ENCODE measurements at regions not wholly inside any gene's neighbourhood (a gene's known extent, or its start where the extent isn't known, plus 50 kb on each side); places are given as distances from the start of the nearest gene placed in this dataset.
"Not testable (repeated sequence)": the region's sequence is repeated elsewhere in the genome, so short reads cannot be mapped to it uniquely, and the experiment has no call there.

GRCh38 chr3:55267206-55267930, 219.7 kb downstream of the WNT5A start:
- H3K36me3 Mint-ChIP-seq: no peaks in the 10 kb centered on the region
- no peak overlapping the region for H3K4me3 Mint-ChIP-seq
- H3K9me3 Mint-ChIP-seq: peaks cover 5% of the 10 kb centered on the region
- peaks cover 8% of the 10 kb centered on the region for H3K27me3 Mint-ChIP-seq
- no peak overlapping the region for H3K27ac Mint-ChIP-seq
- H3K4me1 Mint-ChIP-seq (ENCODE audit: unreplicated experiment): peaks cover 11% of the 10 kb centered on the region
- TF ChIP-seq, protein P1, sequence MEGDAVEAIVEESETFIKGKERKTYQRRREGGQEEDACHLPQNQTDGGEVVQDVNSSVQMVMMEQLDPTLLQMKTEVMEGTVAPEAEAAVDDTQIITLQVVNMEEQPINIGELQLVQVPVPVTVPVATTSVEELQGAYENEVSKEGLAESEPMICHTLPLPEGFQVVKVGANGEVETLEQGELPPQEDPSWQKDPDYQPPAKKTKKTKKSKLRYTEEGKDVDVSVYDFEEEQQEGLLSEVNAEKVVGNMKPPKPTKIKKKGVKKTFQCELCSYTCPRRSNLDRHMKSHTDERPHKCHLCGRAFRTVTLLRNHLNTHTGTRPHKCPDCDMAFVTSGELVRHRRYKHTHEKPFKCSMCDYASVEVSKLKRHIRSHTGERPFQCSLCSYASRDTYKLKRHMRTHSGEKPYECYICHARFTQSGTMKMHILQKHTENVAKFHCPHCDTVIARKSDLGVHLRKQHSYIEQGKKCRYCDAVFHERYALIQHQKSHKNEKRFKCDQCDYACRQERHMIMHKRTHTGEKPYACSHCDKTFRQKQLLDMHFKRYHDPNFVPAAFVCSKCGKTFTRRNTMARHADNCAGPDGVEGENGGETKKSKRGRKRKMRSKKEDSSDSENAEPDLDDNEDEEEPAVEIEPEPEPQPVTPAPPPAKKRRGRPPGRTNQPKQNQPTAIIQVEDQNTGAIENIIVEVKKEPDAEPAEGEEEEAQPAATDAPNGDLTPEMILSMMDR (conservative IDR thresholded peaks at IDR 0.05): no peak
- no peak for DNase-seq (ENCODE audit: extremely low spot score, unreplicated experiment)

DNA sequence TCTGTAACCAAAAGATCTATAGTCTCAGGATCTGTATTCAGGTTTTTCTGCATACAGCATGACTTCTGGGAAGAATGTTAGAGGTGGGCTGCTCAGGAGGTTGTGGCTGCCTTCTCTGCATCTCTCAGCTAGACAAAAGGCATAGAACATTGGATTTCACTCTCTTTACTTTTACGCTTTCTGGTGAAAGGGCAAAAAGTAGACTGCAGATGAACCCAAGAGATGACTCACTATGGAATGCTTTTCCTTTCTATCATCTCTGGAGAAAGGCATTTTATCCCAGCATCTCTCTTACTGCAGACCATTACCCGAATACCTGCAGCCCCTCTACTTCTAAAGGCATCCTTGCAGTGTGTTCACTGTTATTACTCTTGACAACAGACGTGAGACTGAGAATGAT, 222.2 kb downstream of the WNT5A start:
- DNase-seq (ENCODE audit: extremely low spot score, unreplicated experiment): no peak
- TF ChIP-seq, protein P1 (conservative IDR thresholded peaks at IDR 0.05): no peak
- H3K27me3 Mint-ChIP-seq: peaks cover 6% of the 10 kb centered on the region
- H3K27ac Mint-ChIP-seq: no peak overlapping the region
- no peaks in the 10 kb centered on the region for H3K36me3 Mint-ChIP-seq
- H3K4me1 Mint-ChIP-seq (ENCODE audit: unreplicated experiment): peaks cover 3% of the 10 kb centered on the region
- H3K9me3 Mint-ChIP-seq: peaks cover 5% of the 10 kb centered on the region
- H3K4me3 Mint-ChIP-seq: no peak overlapping the region

DNA sequence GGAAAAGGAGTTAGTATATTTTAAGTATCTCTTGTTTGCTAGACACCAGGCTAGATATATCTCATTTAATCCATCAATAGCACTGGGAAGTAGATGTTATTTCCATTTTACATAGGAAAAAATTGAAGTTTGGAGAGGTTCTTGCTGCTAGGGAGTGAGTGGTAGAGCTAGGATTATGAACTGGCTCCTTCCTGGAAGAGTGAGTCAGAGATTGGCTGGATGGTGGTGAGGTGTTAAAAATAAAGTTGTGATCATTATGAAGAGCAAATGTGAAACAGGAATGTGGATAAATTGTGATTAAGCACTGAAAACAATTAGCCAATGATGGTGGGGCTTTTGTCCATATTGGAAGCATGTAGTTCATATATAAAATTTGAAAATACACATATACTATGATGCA, 234.2 kb downstream of the WNT5A start:
- TF ChIP-seq, protein P1 (conservative IDR thresholded peaks at IDR 0.05): no peak
- Mint-ChIP-seq H3K4me3 (no peak overlapping the region), H3K27ac (no peak overlapping the region), H3K4me1 (ENCODE audit: unreplicated experiment) (peaks cover 3% of the 10 kb centered on the region), H3K27me3 (no peaks in the 10 kb centered on the region), H3K9me3 (peaks cover 7% of the 10 kb centered on the region), H3K36me3 (peaks cover 3% of the 10 kb centered on the region)
- no peak for DNase-seq (ENCODE audit: extremely low spot score, unreplicated experiment)

GRCh38 chr3:55249156-55249555, 237.9 kb downstream of the WNT5A start:
- not testable (repeated sequence) for DNase-seq (ENCODE audit: extremely low spot score, unreplicated experiment); H3K4me3 Mint-ChIP-seq; H3K27me3 Mint-ChIP-seq; H3K27ac Mint-ChIP-seq; H3K36me3 Mint-ChIP-seq
- Mint-ChIP-seq H3K4me1 (ENCODE audit: unreplicated experiment) (peaks cover 17% of the 10 kb centered on the region), H3K9me3 (peaks cover 11% of the 10 kb centered on the region)

DNA sequence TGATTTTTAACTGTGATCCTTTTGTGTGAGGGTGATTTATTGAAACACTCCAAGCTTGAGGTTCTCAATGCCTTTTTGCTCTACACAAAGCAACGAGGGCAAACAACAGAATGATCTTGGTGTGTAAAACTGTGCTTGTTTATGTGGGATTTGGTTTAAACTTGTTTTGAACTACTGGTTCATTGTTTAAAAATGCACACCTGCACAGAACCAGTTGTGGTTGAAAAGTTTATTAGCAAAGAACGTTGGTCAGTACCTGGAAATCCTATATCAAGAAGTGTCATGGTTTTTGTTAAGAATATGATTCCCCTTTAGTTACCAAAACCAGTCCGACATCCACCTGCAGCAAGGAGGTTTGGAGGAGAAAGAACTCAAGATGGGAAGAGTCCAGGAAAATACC, 239.4 kb downstream of the WNT5A start:
- TF ChIP-seq, protein P1 (conservative IDR thresholded peaks at IDR 0.05): no peak
- H3K9me3 Mint-ChIP-seq: peaks cover 11% of the 10 kb centered on the region
- no peak for DNase-seq (ENCODE audit: extremely low spot score, unreplicated experiment)
- H3K27ac Mint-ChIP-seq: no peak overlapping the region
- H3K27me3 Mint-ChIP-seq: peaks cover 3% of the 10 kb centered on the region
- H3K4me3 Mint-ChIP-seq: no peak overlapping the region
- H3K36me3 Mint-ChIP-seq: peaks cover 3% of the 10 kb centered on the region
- H3K4me1 Mint-ChIP-seq (ENCODE audit: unreplicated experiment): peaks cover 23% of the 10 kb centered on the region

- Mint-ChIP-seq H3K27me3 (peaks cover 3% of the 10 kb centered on the region), H3K4me1 (ENCODE audit: unreplicated experiment) (peaks cover 23% of the 10 kb centered on the region), H3K9me3 (peaks cover 11% of the 10 kb centered on the region), H3K36me3 (peaks cover 3% of the 10 kb centered on the region), H3K27ac (no peak overlapping the region), H3K4me3 (no peak overlapping the region)
- DNase-seq (ENCODE audit: extremely low spot score, unreplicated experiment): no peak
- TF ChIP-seq, protein P1 (conservative IDR thresholded peaks at IDR 0.05): no peak
Observed at GRCh38 chr3:55246033-55246432, 241.1 kb downstream of the WNT5A start.
